HG02759 (cell line): ENCODE measurements at regions not wholly inside any gene's neighbourhood (a gene's known extent, or its start where the extent isn't known, plus 50 kb on each side); places are given as distances from the start of the nearest gene placed in this dataset.
A peak's percentile ranks its signal among the peaks of the same experiment; 100 is the strongest.

ENCODE experiments used
- ATAC-seq: cut with Tn5 transposase; IDR thresholded peaks from one replicate; pipeline ENCODE4 v1.9.1; 2021; ENCODE audit warnings: mild to moderate bottlenecking, moderate library complexity; ENCODE audit not compliant: unreplicated experiment

DNA sequence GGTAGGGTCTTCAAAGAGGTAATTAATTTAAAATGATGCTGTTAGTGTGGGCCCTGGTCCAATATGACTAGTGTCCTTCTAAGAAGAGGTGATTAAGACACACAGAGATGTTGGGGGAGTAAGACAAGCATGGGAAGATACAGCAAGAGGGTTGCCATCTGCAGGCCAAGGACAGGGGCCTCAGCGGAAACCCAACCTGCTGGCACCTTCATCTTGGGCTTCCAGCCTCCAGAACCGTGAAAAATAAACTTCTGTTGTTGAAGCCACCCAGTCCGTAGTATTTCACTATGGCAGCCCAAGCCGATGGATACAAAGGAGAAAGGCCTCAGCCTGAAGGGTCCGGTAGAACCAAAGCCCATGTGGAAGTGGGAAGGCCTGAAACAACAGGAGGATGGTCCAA is 161.7 kb upstream of the UBE2E1 start:
- ATAC-seq: no peak

DNA sequence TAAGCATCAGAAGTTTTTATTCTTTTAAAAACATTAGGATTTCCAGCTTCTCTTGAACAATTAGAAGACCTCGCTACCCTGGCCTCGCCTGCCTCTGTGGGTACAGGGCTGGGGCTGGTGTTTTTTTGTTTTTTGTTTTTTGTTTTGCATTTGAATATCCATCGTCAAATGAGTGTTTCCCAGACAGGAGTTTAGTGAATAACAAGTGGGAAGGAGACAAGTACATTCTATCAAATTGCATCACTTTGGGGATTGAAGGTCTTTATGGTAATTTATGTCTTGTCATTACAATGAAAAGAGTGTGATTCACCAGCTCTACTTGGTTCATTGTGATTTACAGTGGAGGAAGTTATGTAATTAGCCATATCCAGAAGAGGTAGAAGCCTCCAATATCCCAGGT is 161.1 kb upstream of the UBE2E1 start:
- no peak for ATAC-seq

DNA sequence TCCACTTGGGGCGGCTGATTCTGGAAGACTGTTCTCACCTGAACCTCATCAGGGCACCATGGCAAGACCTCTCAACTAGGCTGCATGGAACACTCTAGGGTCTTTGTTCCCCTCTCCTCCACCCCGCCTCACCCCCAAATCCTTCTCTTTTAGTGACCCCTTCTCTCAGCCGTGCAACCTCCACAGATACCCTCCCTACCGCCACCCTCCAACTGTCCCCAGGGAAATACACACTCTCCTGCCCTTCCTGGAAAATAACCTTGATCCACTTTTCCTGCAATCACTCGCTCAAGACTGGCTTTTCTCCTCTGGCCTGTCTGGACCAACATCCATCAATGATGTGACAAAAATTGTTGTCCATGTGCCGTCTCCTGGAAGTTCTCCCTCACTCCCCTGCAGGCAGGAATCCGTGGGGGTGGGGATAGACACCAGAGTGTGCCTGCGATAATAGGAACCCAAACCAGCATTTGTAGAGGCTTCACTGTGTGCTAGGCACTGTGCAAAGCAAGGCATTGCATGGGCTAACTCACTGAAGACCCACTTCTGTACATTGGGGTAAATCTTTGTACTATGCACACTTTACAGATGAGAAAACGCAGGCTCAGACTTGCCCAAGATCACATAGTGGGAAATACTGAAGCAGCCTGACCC is 160.1 kb upstream of the UBE2E1 start:
- no peak for ATAC-seq

GRCh38 chr3:23646184-23646920 is 159.4 kb upstream of the UBE2E1 start:
- no peak for ATAC-seq

DNA sequence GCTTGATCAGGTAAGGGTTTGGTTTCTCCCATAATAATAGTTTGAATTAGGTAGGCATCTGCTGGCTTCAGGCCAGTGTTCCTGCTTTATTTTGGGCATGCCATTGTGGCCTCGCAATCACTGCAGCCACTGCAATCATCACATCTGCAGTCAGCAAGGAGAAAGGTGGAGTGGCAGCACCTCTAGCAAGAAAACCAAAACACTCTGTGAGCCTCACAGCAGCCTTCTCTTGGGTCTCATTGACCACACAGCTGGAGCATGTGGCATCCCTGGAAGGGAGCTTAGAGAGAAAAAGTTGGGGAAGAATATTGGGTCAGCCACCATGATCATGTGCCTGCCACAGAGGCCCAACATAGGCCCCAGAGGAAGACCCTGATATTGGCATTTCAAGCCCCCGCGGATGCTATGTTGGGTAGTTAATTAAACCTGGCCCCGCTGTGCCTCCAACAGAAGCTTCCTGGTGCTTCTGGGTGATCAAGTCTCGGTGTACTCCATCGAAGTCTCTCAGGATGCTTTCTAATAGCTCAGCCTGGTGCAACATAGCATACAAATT is 158.0 kb upstream of the UBE2E1 start:
- ATAC-seq: no peak

DNA sequence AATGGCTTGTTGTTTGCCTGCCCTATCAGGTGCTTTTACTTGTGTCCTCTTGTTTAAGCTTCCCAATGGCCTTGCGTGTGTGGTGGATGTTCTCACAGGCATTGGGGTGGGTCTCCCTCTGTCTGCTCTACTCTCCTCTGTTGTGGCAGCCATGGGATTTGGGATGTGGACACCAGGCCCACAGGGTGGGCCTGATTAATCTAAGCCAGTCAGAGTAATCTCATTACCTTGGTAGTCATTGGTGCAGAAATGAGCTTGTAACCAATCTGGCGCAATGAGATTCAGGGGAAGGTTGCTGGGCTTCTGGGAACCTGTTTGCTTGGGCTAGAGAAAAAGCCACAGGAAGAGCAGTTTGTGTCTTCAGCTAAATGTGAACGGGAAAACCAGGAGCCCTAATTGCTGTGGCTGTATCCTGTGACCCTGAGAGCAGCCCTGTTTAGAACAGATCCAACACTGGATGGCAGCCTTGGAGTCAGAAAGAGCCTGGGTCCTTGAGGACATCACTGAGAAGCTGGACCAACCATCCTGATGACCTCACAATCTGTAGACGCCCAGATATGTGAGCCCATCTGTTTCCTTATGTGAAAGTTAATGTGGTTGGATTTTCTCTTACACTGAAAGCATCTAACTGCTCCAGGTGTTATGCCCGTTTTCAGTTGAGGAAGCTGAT is 157.3 kb upstream of the UBE2E1 start:
- ATAC-seq: no peak

DNA sequence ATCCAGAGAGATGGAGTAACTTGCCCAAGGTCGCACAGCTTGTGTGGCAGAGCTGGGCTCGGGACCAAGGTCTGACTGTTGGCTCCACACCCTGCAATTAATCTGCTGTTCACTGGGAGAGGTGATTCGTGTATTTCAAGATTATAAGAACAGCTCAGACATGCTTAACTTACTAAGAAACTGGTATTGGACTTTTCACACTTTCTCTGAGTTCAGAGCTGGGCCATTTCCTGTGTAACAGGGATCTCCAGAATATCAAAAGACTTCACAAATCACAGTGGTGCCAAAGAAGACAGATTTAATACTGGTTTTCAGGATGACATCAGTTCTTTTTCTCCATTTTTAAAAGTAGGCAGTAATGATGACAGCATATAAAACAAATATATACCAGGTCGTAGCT is 156.8 kb upstream of the UBE2E1 start:
- no peak for ATAC-seq

DNA sequence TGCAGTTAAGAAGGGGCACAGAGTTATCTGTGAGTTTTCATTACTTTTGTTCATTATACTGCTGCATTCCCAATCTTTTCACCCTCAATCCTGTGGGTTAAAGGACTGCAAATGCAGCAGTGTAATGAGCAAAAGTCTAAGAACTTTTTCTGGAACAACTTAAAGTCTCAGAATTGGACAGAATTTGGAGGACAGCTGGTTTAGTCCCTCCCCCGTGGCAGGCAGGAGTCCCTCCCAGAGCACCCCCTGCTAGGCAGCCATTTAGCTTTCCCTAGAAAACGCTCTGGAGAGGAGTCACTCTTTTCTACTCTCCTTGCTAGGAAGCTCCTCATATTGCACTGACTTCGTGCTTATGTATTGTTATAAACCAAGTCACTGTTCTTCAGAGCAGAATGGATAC is 156.3 kb upstream of the UBE2E1 start:
- no peak for ATAC-seq

DNA sequence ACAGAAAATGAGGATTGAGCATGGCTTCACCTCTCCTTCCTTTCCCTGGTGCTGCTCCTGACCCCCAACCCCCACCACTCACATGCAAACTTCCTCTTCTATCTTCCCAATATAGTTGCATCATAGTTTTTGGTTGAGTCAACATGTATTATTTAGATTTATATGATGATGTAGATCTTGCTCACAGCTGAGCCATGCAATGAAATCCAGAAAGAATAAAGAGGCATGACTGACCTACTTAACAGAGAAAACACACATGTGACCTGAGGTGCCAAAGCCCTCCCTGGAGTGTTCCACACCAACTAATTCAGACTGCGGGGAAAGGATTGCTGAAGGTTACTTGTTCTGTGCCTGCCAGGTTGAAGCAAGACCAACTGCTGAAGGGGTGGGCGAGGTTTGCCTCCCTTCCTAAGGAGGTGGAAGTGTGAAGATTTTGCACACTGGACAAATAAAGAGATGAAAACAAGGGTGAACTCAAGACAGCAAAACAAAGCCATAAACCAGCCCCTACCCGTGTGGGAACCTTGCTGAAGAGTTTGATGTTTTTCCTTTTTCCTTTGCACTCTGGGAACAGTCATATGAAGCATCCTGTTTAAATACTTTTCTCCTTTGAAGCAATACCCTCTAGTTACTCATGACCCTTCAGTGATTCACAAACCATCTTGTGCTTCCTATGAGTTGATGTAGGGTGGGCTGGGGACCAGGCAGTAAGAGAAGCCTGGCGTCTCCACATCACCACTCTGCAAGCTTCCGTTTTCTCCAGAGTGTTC is 155.2 kb upstream of the UBE2E1 start:
- ATAC-seq: no peak

DNA sequence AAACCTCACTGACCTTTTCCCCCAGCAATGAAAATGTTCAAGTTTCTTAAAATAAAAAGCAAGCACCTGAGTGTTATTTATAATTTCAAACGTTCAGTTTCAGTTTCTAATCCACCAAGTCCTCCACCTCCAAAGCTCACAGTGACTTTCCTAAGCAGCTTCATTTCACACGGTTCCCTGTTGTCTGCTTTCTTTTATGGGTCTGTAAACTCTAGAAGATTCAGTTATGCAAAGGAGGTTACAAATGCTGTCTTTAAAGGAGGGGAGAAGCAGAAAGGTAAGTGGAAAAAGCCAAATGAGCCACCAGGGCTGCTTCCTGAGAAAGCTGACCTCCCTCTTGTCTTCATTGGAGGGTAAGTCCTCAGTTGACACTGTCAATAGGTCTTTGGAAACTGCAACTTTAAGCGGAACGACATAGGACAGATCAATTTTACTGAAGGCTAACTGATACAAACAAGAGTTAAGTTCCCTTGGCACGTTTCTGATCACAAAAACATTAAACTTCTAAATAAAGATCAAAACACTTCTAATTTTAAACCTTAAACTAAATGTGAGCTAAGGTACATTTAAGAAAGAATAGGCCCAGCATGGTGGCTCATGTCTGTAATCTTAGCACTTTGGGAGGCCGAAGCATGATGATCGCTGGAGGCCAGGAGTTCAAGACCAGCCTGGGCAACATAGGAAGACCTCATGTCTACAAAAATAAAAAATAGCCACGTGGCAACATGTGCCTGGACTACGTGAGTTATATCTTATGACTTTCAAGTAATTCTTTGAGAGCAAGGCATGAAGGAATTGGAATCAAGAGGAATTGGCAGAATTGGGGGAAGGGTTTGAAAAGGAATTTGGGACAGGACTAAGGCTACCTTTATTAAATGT is 151.9 kb upstream of the UBE2E1 start:
- peak; percentile 91 for ATAC-seq

DNA sequence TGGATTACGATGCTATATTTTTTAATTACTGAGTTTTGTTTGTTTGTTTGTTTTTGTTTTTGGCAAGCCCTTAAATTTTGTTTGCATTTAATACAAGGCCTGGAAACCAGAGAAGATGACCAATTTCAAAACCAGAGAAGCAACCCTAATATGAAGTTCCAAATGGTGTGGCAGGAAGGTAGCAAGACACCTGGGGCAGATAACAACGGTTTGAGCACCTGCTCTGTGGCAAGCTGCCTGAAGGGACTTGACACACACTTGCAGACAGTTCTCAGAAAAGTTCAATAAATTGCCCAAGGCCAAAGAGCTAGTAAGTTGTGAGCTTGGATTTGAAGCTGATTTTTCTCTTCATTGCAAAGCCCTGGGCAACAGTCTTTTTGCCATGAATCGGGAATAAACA is 151.2 kb upstream of the UBE2E1 start:
- ATAC-seq: peak; percentile 26

DNA sequence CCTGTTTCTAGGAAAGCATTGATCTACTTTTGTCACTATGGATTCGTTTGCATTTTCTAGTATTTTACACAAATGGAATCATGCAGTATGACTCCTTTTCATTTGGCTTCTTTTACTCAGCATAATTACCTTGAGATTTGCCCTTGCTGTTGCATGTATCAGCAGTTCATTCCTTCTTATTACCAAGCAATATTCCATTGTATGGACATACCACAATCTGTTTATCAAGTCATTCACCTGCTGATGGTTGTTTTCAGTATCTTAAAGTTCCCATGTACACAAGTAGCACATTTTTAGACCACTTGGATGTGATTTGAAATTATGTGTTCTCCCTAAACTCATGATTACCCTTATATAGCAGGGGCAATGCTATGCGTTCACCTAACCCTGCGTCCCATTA is 150.0 kb upstream of the UBE2E1 start:
- no peak for ATAC-seq

GRCh38 chr3:23656199-23656598 is 149.6 kb upstream of the UBE2E1 start:
- ATAC-seq: no peak

- ATAC-seq: no peak
Observed at GRCh38 chr3:23656821-23657220, 148.9 kb upstream of the UBE2E1 start.

DNA sequence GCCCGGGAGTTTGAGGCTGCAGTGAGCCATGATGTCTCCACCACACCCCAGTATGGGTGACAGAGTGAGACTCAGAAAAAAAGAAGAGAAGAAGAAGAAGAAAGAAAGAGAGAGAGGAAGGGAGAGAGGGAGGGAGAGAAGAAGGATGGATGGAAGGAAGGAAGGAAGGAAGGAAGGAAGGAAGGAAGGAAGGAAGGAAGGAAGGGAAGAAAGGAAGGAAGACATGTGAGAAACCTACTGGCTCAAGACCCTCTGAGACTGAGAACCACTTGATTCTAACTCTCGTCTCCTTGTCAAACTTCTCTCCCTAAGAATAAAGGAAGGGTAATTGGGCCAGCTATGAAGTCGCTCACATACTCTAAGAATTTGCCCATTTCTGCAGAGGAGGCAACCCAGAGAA is 148.1 kb upstream of the UBE2E1 start:
- ATAC-seq: no peak

- ATAC-seq: peak; percentile 69
Observed at GRCh38 chr3:23659274-23659673, 146.5 kb upstream of the UBE2E1 start.

GRCh38 chr3:23659840-23660430 is 145.8 kb upstream of the UBE2E1 start:
- ATAC-seq: no peak

- ATAC-seq: no peak
Observed at GRCh38 chr3:23662079-23662617, 143.6 kb upstream of the UBE2E1 start.

DNA sequence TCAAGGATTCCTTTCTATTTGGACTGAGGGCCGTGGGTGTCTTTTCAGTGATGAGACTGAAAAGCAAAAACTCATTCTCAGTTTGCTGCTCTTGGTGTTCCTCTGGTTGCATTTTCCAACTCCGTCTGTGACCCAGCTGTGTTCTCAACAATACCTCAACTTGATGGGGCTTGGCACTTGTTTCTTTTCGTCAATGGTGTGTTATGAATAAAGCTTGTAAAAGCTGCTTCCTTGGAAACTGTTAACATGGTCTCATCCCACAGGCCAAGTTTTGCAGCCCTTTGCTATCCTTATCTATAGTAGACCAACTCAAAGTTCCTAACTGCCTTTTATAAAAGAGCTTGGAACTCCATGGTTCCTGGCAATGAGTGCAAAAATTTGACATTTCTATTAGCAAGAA is 142.5 kb upstream of the UBE2E1 start:
- ATAC-seq: no peak
